Activated CD4-positive, CD25-positive, alpha-beta regulatory T cell (primary cell): ENCODE measurements at regions not wholly inside any gene's neighbourhood (a gene's known extent, or its start where the extent isn't known, plus 50 kb on each side); places are given as distances from the start of the nearest gene placed in this dataset.

Experiments used
- DNase-seq, 4 experiments: peaks; one replicate each; lab custom pipeline; 2025; lab: John Stamatoyannopoulos, UW

- DNase-seq = no peak
These were observed 230.5 kb downstream of the MYCN start for GRCh38 chr2:16170675-16171424.

GRCh38 chr2:16169381-16169960 lies 229.1 kb downstream of the MYCN start:
- DNase-seq = no peak

- DNase-seq = no peak
These were observed 228.3 kb downstream of the MYCN start for GRCh38 chr2:16168506-16169264.

- no peak for DNase-seq
These were observed 227.6 kb downstream of the MYCN start for GRCh38 chr2:16167870-16168426.

GRCh38 chr2:16167451-16167861 lies 227.1 kb downstream of the MYCN start:
- DNase-seq = no peak

- no peak for DNase-seq
These were observed 226.1 kb downstream of the MYCN start for GRCh38 chr2:16166327-16166981.

GRCh38 chr2:16165518-16166326 lies 225.4 kb downstream of the MYCN start:
- DNase-seq = no peak

- DNase-seq = no peak
These were observed 222.2 kb downstream of the MYCN start for GRCh38 chr2:16162491-16163040.

- no peak for DNase-seq
These were observed 221.6 kb downstream of the MYCN start for GRCh38 chr2:16161768-16162490.

GRCh38 chr2:16161085-16161565 lies 220.8 kb downstream of the MYCN start:
- DNase-seq = no peak

GRCh38 chr2:16160281-16161084 lies 220.1 kb downstream of the MYCN start:
- DNase-seq = no peak

- no peak for DNase-seq
These were observed 216.1 kb downstream of the MYCN start for GRCh38 chr2:16156411-16156810.

GRCh38 chr2:16155766-16156165 lies 215.4 kb downstream of the MYCN start:
- no peak for DNase-seq

GRCh38 chr2:16155366-16155765 lies 215.0 kb downstream of the MYCN start:
- DNase-seq = no peak

GRCh38 chr2:16154501-16155280 lies 214.3 kb downstream of the MYCN start:
- no peak for DNase-seq

- no peak for DNase-seq
These were observed 213.7 kb downstream of the MYCN start for GRCh38 chr2:16154061-16154460.

GRCh38 chr2:16153754-16154035 lies 213.3 kb downstream of the MYCN start:
- no peak for DNase-seq

GRCh38 chr2:16152928-16153753 lies 212.8 kb downstream of the MYCN start:
- no peak for DNase-seq
